Endothelial cell (in vitro differentiated cells): ENCODE measurements at regions not wholly inside any gene's neighbourhood (a gene's known extent, or its start where the extent isn't known, plus 50 kb on each side); places are given as distances from the start of the nearest gene placed in this dataset.

Experiments used
- DNase-seq: peaks from one replicate; pipeline ENCODE4 v3.0.0; 2021; ENCODE audit warnings: low spot score
- H3K27ac Mint-ChIP-seq: one replicate; pipeline ENCODE4 v1.8.0; 2021; ENCODE audit warnings: mixed read lengths, inconsistent platforms; ENCODE audit not compliant: unreplicated experiment
- H3K27me3 Mint-ChIP-seq: one replicate; pipeline ENCODE4 v1.8.0; 2021; ENCODE audit warnings: mild to moderate bottlenecking, moderate library complexity, mixed read lengths, inconsistent platforms; ENCODE audit not compliant: unreplicated experiment
- H3K36me3 Mint-ChIP-seq: one replicate; pipeline ENCODE4 v1.8.0; 2021; ENCODE audit warnings: mild to moderate bottlenecking, low read depth, mixed read lengths, inconsistent platforms; ENCODE audit not compliant: unreplicated experiment
- H3K4me1 Mint-ChIP-seq: one replicate; pipeline ENCODE4 v1.8.0; 2021; ENCODE audit warnings: mild to moderate bottlenecking, mixed read lengths, inconsistent platforms; ENCODE audit not compliant: unreplicated experiment
- H3K4me3 Mint-ChIP-seq: one replicate; pipeline ENCODE4 v1.8.0; 2021; ENCODE audit warnings: mild to moderate bottlenecking, mixed read lengths, inconsistent platforms; ENCODE audit not compliant: unreplicated experiment
- H3K9me3 Mint-ChIP-seq: one replicate; pipeline ENCODE4 v1.8.0; 2021; ENCODE audit warnings: mixed read lengths, inconsistent platforms; ENCODE audit not compliant: unreplicated experiment
- TF ChIP-seq, protein P1 (sequence below): fragments of 200-600 bp; sonication (generic); IDR thresholded peaks from one replicate; pipeline ENCODE4 v1.5.0; 2021; ENCODE audit warnings: antibody characterized with exemption; ENCODE audit not compliant: unreplicated experiment

DNA sequence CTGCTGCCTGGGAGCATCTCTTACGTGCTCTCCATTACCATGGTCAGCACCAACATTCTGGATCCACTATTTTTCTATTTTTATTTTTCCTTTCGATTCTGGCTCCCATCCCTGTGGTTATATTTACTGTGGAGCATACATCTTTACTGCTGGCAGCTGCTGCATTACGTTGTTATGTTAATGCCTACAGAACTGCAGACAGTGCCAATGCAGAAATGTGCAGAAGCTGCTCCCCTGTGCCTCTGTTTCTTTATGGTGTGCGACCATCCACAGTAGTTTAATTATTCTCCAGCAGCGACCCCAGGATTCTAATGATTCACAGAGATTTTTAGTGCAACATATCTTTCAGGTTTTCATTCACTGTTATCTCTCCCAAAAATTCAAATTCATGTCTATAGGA lies 911.7 kb upstream of the SLITRK6 start:
- DNase-seq: no peak
- TF ChIP-seq, protein P1, sequence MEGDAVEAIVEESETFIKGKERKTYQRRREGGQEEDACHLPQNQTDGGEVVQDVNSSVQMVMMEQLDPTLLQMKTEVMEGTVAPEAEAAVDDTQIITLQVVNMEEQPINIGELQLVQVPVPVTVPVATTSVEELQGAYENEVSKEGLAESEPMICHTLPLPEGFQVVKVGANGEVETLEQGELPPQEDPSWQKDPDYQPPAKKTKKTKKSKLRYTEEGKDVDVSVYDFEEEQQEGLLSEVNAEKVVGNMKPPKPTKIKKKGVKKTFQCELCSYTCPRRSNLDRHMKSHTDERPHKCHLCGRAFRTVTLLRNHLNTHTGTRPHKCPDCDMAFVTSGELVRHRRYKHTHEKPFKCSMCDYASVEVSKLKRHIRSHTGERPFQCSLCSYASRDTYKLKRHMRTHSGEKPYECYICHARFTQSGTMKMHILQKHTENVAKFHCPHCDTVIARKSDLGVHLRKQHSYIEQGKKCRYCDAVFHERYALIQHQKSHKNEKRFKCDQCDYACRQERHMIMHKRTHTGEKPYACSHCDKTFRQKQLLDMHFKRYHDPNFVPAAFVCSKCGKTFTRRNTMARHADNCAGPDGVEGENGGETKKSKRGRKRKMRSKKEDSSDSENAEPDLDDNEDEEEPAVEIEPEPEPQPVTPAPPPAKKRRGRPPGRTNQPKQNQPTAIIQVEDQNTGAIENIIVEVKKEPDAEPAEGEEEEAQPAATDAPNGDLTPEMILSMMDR: no peak
- Mint-ChIP-seq H3K36me3 (no peaks in the 10 kb centered on the region), H3K9me3 (no peaks in the 10 kb centered on the region), H3K27me3 (no peaks in the 10 kb centered on the region), H3K27ac (no peak overlapping the region), H3K4me1 (no peaks in the 10 kb centered on the region), H3K4me3 (no peak overlapping the region)

DNA sequence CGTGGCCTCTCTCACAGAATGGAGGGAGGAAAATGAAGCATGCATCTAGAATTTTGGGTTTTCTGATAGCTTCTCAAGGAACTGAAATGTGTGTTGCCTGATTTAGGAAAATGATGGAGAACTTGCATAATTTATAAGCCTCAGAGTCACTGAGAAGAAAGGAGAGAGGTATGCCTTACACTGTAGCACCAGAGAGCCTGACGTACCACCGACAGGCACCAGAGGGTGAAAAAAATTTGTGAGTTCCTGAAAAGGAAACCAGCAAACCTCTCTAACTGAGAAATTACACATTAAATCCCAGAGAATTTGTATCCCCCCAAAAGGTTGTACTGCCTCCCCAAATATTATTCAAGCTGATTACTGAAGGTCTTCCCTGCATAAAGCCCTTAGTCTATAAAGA lies 915.3 kb upstream of the SLITRK6 start:
- TF ChIP-seq, protein P1: no peak
- H3K4me1 Mint-ChIP-seq: no peaks in the 10 kb centered on the region
- H3K9me3 Mint-ChIP-seq: no peaks in the 10 kb centered on the region
- H3K36me3 Mint-ChIP-seq: no peaks in the 10 kb centered on the region
- H3K27ac Mint-ChIP-seq: no peak overlapping the region
- no peaks in the 10 kb centered on the region for H3K27me3 Mint-ChIP-seq
- no peak for DNase-seq
- no peak overlapping the region for H3K4me3 Mint-ChIP-seq

DNA sequence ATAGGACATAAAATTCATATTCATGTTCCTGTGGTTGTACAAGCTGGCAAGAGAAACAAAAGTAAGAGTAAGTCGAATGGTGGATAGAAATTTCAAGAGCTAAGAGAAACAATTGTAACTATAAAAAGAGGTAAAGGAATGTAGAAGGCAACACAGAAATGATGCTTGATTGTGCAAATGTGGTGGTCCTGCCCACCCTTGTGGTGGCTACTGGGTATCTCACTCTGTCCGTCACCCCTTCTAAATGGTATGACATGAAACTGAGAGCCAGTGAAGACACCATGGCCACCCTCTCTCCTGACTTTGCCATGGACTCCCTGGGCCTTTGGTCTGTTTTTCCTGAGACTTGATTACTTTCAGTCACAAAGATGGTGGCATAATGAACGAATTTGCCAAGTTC lies 925.9 kb upstream of the SLITRK6 start:
- no peaks in the 10 kb centered on the region for H3K36me3 Mint-ChIP-seq
- H3K4me3 Mint-ChIP-seq: no peak overlapping the region
- TF ChIP-seq, protein P1: peak; percentile 55
- DNase-seq: peak; percentile 18
- no peak overlapping the region for H3K27ac Mint-ChIP-seq
- no peaks in the 10 kb centered on the region for H3K9me3 Mint-ChIP-seq
- no peaks in the 10 kb centered on the region for H3K27me3 Mint-ChIP-seq
- no peaks in the 10 kb centered on the region for H3K4me1 Mint-ChIP-seq

DNA sequence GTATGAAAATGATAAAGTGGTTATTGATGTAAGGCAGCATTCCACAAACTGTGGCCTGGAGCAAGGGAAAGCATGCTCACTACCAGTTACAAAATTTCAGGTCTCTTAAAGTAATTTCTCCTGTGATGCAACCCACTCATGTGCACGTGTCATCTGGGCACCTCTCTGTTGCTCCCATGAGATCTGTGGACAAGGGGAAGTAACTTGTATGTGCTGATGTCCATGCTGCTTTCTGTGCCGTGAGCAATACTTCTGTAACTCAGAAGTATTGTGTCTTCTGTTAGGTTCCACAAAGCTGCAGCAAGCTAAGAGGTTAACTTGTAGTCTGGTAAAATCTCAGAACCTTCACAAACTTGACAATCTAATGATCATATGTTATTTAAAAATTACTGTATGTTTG lies 930.0 kb upstream of the SLITRK6 start:
- H3K9me3 Mint-ChIP-seq: no peaks in the 10 kb centered on the region
- no peaks in the 10 kb centered on the region for H3K36me3 Mint-ChIP-seq
- no peak for DNase-seq
- no peaks in the 10 kb centered on the region for H3K4me1 Mint-ChIP-seq
- TF ChIP-seq, protein P1: no peak
- H3K27ac Mint-ChIP-seq: no peak overlapping the region
- H3K4me3 Mint-ChIP-seq: no peak overlapping the region
- H3K27me3 Mint-ChIP-seq: no peaks in the 10 kb centered on the region

DNA sequence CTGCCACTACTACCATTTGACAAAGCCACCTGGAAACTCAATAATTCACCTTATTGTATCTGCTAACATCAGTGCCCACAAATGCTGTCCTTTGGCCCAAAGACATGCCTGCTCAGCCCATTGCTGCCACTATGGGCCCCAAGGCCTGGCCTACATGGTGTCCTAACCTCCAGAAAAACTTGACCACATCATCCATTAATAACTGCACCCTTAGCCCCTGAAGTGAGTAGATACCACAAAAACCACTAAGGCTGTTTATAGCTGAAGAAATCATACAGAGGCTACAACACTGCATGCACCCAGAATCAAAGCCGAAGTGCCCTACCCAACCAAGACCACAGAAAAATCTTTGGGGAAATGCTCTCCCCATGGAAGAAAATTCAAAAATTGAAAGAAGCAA lies 932.8 kb upstream of the SLITRK6 start:
- no peak for DNase-seq
- H3K27me3 Mint-ChIP-seq: peaks cover 1% of the 10 kb centered on the region
- no peak overlapping the region for H3K27ac Mint-ChIP-seq
- no peaks in the 10 kb centered on the region for H3K36me3 Mint-ChIP-seq
- TF ChIP-seq, protein P1: no peak
- no peaks in the 10 kb centered on the region for H3K4me1 Mint-ChIP-seq
- H3K4me3 Mint-ChIP-seq: no peak overlapping the region
- no peaks in the 10 kb centered on the region for H3K9me3 Mint-ChIP-seq
